Astrocyte (in vitro differentiated cells and primary cell): ENCODE measurements at regions not wholly inside any gene's neighbourhood (a gene's known extent, or its start where the extent isn't known, plus 50 kb on each side); places are given as distances from the start of the nearest gene placed in this dataset.
A peak's percentile ranks its signal among the peaks of the same experiment; 100 is the strongest.

ENCODE experiments used
- DNase-seq: peaks from one replicate; pipeline ENCODE4 v3.0.0-alpha.2; 2010; ENCODE audit warnings: low read depth
- FAIRE-seq: peaks from 2 replicates; lab custom pipeline; 2011; peaks lifted over from hg19 to GRCh38; lab: Jason Lieb, UNC
- H2AFZ ChIP-seq: 2 replicates; pipeline ENCODE4 v1.6.0; 2012; ENCODE audit warnings: low read depth, low read length, inconsistent platforms
- H3K27ac ChIP-seq: 2 replicates; pipeline ENCODE4 v1.5.1; 2011; ENCODE audit warnings: low read depth, low read length, inconsistent platforms
- H3K27me3 ChIP-seq: 2 replicates; pipeline ENCODE4 v1.6.0; 2011; ENCODE audit warnings: low read length, inconsistent platforms; ENCODE audit not compliant: insufficient read depth
- H3K36me3 ChIP-seq: 2 replicates; pipeline ENCODE4 v1.5.1; 2011; ENCODE audit warnings: low read length, inconsistent platforms; ENCODE audit not compliant: insufficient read depth
- H3K4me1 ChIP-seq: 2 replicates; pipeline ENCODE4 v1.5.1; 2011; ENCODE audit warnings: low read length, inconsistent platforms; ENCODE audit not compliant: insufficient read depth
- H3K4me2 ChIP-seq: 2 replicates; pipeline ENCODE4 v1.6.0; 2012; ENCODE audit warnings: low read length, inconsistent platforms
- H3K4me3 ChIP-seq: 2 replicates; pipeline ENCODE4 v1.5.1; 2011; ENCODE audit warnings: low read depth, mild to moderate bottlenecking, low read length, inconsistent platforms; ENCODE audit not compliant: insufficient read depth
- H3K79me2 ChIP-seq: 2 replicates; pipeline ENCODE4 v1.6.0; 2012; ENCODE audit warnings: mild to moderate bottlenecking, low read length, inconsistent platforms; ENCODE audit not compliant: insufficient read depth
- H3K9ac ChIP-seq: 2 replicates; pipeline ENCODE4 v1.6.0; 2012; ENCODE audit warnings: mild to moderate bottlenecking, low read length, inconsistent platforms
- H3K9me3 ChIP-seq: 2 replicates; pipeline ENCODE4 v1.5.1; 2012; ENCODE audit warnings: low read depth, mild to moderate bottlenecking, low read length, inconsistent platforms; ENCODE audit not compliant: insufficient read depth
- H4K20me1 ChIP-seq: 2 replicates; pipeline ENCODE4 v1.6.0; 2012; ENCODE audit warnings: low read length, inconsistent platforms; ENCODE audit not compliant: insufficient read depth
- H3K27ac Mint-ChIP-seq: one replicate; pipeline ENCODE4 v1.8.0; 2021; ENCODE audit warnings: mild to moderate bottlenecking, mixed read lengths; ENCODE audit not compliant: unreplicated experiment
- H3K27me3 Mint-ChIP-seq: one replicate; pipeline ENCODE4 v1.8.0; 2021; ENCODE audit warnings: low read depth, mixed read lengths; ENCODE audit not compliant: unreplicated experiment
- H3K36me3 Mint-ChIP-seq: one replicate; pipeline ENCODE4 v1.8.0; 2021; ENCODE audit warnings: low read depth, mixed read lengths; ENCODE audit not compliant: unreplicated experiment
- H3K4me1 Mint-ChIP-seq: one replicate; pipeline ENCODE4 v1.8.0; 2021; ENCODE audit warnings: low read depth, mixed read lengths; ENCODE audit not compliant: unreplicated experiment
- H3K4me3 Mint-ChIP-seq: one replicate; pipeline ENCODE4 v1.8.0; 2021; ENCODE audit warnings: mild to moderate bottlenecking, moderate library complexity, mixed read lengths; ENCODE audit not compliant: unreplicated experiment
- H3K9me3 Mint-ChIP-seq: one replicate; pipeline ENCODE4 v1.8.0; 2021; ENCODE audit warnings: mild to moderate bottlenecking, mixed read lengths; ENCODE audit not compliant: unreplicated experiment
- CTCF ChIP-seq: IDR thresholded peaks from 2 replicates; pipeline ENCODE4 v1.5.1; 2011; ENCODE audit warnings: low read depth, mild to moderate bottlenecking, inconsistent platforms, low read length, moderate library complexity; ENCODE audit not compliant: insufficient read depth
- EZH2 ChIP-seq: IDR thresholded peaks from 2 replicates; pipeline ENCODE4 v1.6.1; 2012; ENCODE audit warnings: mild to moderate bottlenecking, low read length, inconsistent platforms; ENCODE audit not compliant: insufficient read depth

GRCh38 chr11:95364324-95365295, 133.6 kb upstream of the SESN3 start:
- Histone ChIP-seq H3K4me3 (no peak overlapping the region), H3K36me3 (no peaks in the 10 kb centered on the region), H4K20me1 (no peaks in the 10 kb centered on the region), H2AFZ (no peak overlapping the region), H3K27ac (no peak overlapping the region), H3K4me1 (peaks cover 4% of the 10 kb centered on the region), H3K4me2 (no peak overlapping the region), H3K27me3 (peaks cover 11% of the 10 kb centered on the region), H3K9me3 (no peaks in the 10 kb centered on the region), H3K9ac (no peak overlapping the region), H3K79me2 (no peaks in the 10 kb centered on the region)
- Mint-ChIP-seq H3K9me3 (no peaks in the 10 kb centered on the region), H3K4me1 (peaks cover 23% of the 10 kb centered on the region), H3K27ac (peak overlapping the region; percentile 42), H3K36me3 (no peaks in the 10 kb centered on the region), H3K27me3 (peaks cover 5% of the 10 kb centered on the region), H3K4me3 (no peak overlapping the region)
- peak; percentile 54 for DNase-seq
- TF ChIP-seq CTCF (no peak), EZH2 (no peak)
- FAIRE-seq: no peak

- Histone ChIP-seq H3K9ac (no peak overlapping the region), H3K36me3 (no peaks in the 10 kb centered on the region), H3K4me2 (no peak overlapping the region), H3K4me3 (no peak overlapping the region), H2AFZ (no peak overlapping the region), H3K27me3 (peaks cover 8% of the 10 kb centered on the region), H3K4me1 (peaks cover 4% of the 10 kb centered on the region), H3K27ac (no peak overlapping the region), H3K79me2 (no peaks in the 10 kb centered on the region), H4K20me1 (no peaks in the 10 kb centered on the region), H3K9me3 (no peaks in the 10 kb centered on the region)
- no peak overlapping the region for H3K4me3 Mint-ChIP-seq
- FAIRE-seq (no peak), DNase-seq (no peak)
- H3K9me3 Mint-ChIP-seq: no peaks in the 10 kb centered on the region
- peaks cover 23% of the 10 kb centered on the region for H3K4me1 Mint-ChIP-seq
- TF ChIP-seq EZH2 (no peak), CTCF (no peak)
- no peak overlapping the region for H3K27ac Mint-ChIP-seq
- H3K27me3 Mint-ChIP-seq: peaks cover 5% of the 10 kb centered on the region
- no peaks in the 10 kb centered on the region for H3K36me3 Mint-ChIP-seq
Measured at GRCh38 chr11:95363708-95364107, 132.7 kb upstream of the SESN3 start.

DNA sequence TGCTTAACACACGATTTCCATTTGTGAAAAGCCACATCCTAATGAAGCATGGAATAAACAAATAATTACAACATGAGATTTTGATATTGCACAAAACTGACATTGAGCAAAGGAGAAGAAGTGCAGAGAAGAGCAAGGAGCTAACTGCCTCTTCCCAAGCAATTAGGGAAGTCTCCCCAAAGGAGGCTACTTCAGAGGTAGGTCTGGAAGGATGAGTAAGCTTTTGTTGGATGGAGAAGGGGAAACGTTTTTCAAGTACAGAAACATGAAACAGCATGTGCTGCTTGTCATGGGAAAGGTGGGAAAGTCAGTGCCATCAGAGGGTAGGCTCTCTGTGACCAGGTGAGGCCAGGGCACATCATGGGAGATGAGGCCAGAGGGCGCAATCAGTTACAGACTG, 132.2 kb upstream of the SESN3 start:
- H3K9ac ChIP-seq: no peak overlapping the region
- no peak overlapping the region for H3K27ac ChIP-seq
- H3K4me2 ChIP-seq: no peak overlapping the region
- H2AFZ ChIP-seq: no peak overlapping the region
- Mint-ChIP-seq H3K27me3 (peaks cover 5% of the 10 kb centered on the region), H3K36me3 (no peaks in the 10 kb centered on the region), H3K4me1 (peaks cover 23% of the 10 kb centered on the region), H3K9me3 (no peaks in the 10 kb centered on the region), H3K27ac (no peak overlapping the region), H3K4me3 (no peak overlapping the region)
- no peaks in the 10 kb centered on the region for H3K79me2 ChIP-seq
- peaks cover 8% of the 10 kb centered on the region for H3K27me3 ChIP-seq
- no peak overlapping the region for H3K4me3 ChIP-seq
- H3K4me1 ChIP-seq: peaks cover 4% of the 10 kb centered on the region
- DNase-seq (no peak), FAIRE-seq (no peak)
- no peaks in the 10 kb centered on the region for H4K20me1 ChIP-seq
- TF ChIP-seq EZH2 (no peak), CTCF (no peak)
- no peaks in the 10 kb centered on the region for H3K36me3 ChIP-seq
- H3K9me3 ChIP-seq: no peaks in the 10 kb centered on the region
